Activated CD8-positive, alpha-beta memory T cell treated with anti-CD3 and anti-CD28 coated beads for 4 hours (primary cell): ENCODE measurements at regions not wholly inside any gene's neighbourhood (a gene's known extent, or its start where the extent isn't known, plus 50 kb on each side); places are given as distances from the start of the nearest gene placed in this dataset.
"Not testable (repeated sequence)": the region's sequence is repeated elsewhere in the genome, so short reads cannot be mapped to it uniquely, and the experiment has no call there.

ENCODE experiments used
- DNase-seq, 2 donors: peaks; one replicate each; pipeline ENCODE4 v3.0.0-alpha.2; 2020; ENCODE audit warnings: low read depth in 2 of 2

GRCh38 chr10:3385487-3385886 lies 212.9 kb upstream of the PITRM1 start:
- no peak for DNase-seq

- DNase-seq: no peak
Observed at GRCh38 chr10:3382092-3382491, 209.5 kb upstream of the PITRM1 start.

- no peak for DNase-seq
Observed at GRCh38 chr10:3380406-3381050, 207.9 kb upstream of the PITRM1 start.

- no peak for DNase-seq
Observed at GRCh38 chr10:3376631-3377030, 204.0 kb upstream of the PITRM1 start.

GRCh38 chr10:3375505-3375904 lies 202.9 kb upstream of the PITRM1 start:
- DNase-seq: no peak

- no peak for DNase-seq
Observed at GRCh38 chr10:3374914-3375313, 202.3 kb upstream of the PITRM1 start.

GRCh38 chr10:3373374-3374027 lies 200.9 kb upstream of the PITRM1 start:
- DNase-seq: not testable (repeated sequence)

- no peak for DNase-seq
Observed at GRCh38 chr10:3372281-3372680, 199.7 kb upstream of the PITRM1 start.

- DNase-seq: not testable (repeated sequence)
Observed at GRCh38 chr10:3371624-3372023, 199.0 kb upstream of the PITRM1 start.

- DNase-seq: no peak
Observed at GRCh38 chr10:3366735-3367405, 194.3 kb upstream of the PITRM1 start.

GRCh38 chr10:3366043-3366442 lies 193.5 kb upstream of the PITRM1 start:
- DNase-seq: no peak

GRCh38 chr10:3365630-3366029 lies 193.0 kb upstream of the PITRM1 start:
- no peak for DNase-seq

- DNase-seq: no peak
Observed at GRCh38 chr10:3364768-3365480, 192.3 kb upstream of the PITRM1 start.

- no peak for DNase-seq
Observed at GRCh38 chr10:3363311-3364045, 190.9 kb upstream of the PITRM1 start.

- DNase-seq: no peak
Observed at GRCh38 chr10:3362394-3362793, 189.8 kb upstream of the PITRM1 start.

- DNase-seq: no peak
Observed at GRCh38 chr10:3361640-3362039, 189.1 kb upstream of the PITRM1 start.

- no peak for DNase-seq
Observed at GRCh38 chr10:3357737-3358136, 185.2 kb upstream of the PITRM1 start.

GRCh38 chr10:3355536-3355935 lies 183.0 kb upstream of the PITRM1 start:
- DNase-seq: no peak

GRCh38 chr10:3354174-3354900 lies 181.8 kb upstream of the PITRM1 start:
- no peak for DNase-seq

GRCh38 chr10:3353235-3353634 lies 180.7 kb upstream of the PITRM1 start:
- DNase-seq: no peak

GRCh38 chr10:3350617-3351258 lies 178.2 kb upstream of the PITRM1 start:
- DNase-seq: no peak
